Glutamatergic neuron (in vitro differentiated cells): ENCODE measurements at regions not wholly inside any gene's neighbourhood (a gene's known extent, or its start where the extent isn't known, plus 50 kb on each side); places are given as distances from the start of the nearest gene placed in this dataset.

Experiments
- DNase-seq: peaks from one replicate; pipeline ENCODE4 v3.0.0; 2022
- H3K27ac Mint-ChIP-seq: one replicate; pipeline ENCODE4 v1.8.0; 2020; ENCODE audit warnings: mild to moderate bottlenecking, mixed read lengths, inconsistent platforms; ENCODE audit not compliant: unreplicated experiment
- H3K27me3 Mint-ChIP-seq: one replicate; pipeline ENCODE4 v1.8.0; 2020; ENCODE audit warnings: mild to moderate bottlenecking, moderate library complexity, mixed read lengths, inconsistent platforms; ENCODE audit not compliant: unreplicated experiment
- H3K36me3 Mint-ChIP-seq: one replicate; pipeline ENCODE4 v1.8.0; 2020; ENCODE audit warnings: mild to moderate bottlenecking, mixed read lengths, inconsistent platforms; ENCODE audit not compliant: unreplicated experiment
- H3K4me1 Mint-ChIP-seq: one replicate; pipeline ENCODE4 v1.8.0; 2020; ENCODE audit warnings: mild to moderate bottlenecking, low read depth, mixed read lengths, inconsistent platforms; ENCODE audit not compliant: unreplicated experiment
- H3K4me3 Mint-ChIP-seq: one replicate; pipeline ENCODE4 v1.8.0; 2020; ENCODE audit warnings: mild to moderate bottlenecking, mixed read lengths, inconsistent platforms; ENCODE audit not compliant: unreplicated experiment
- H3K9me3 Mint-ChIP-seq: one replicate; pipeline ENCODE4 v1.8.0; 2020; ENCODE audit warnings: mild to moderate bottlenecking, moderate library complexity, mixed read lengths, inconsistent platforms; ENCODE audit not compliant: unreplicated experiment
- TF ChIP-seq, protein P1 (sequence below): fragments of 200-600 bp; sonication (generic); IDR thresholded peaks from one replicate; pipeline ENCODE4 v1.5.0; 2021; ENCODE audit not compliant: partially characterized antibody, unreplicated experiment

DNA sequence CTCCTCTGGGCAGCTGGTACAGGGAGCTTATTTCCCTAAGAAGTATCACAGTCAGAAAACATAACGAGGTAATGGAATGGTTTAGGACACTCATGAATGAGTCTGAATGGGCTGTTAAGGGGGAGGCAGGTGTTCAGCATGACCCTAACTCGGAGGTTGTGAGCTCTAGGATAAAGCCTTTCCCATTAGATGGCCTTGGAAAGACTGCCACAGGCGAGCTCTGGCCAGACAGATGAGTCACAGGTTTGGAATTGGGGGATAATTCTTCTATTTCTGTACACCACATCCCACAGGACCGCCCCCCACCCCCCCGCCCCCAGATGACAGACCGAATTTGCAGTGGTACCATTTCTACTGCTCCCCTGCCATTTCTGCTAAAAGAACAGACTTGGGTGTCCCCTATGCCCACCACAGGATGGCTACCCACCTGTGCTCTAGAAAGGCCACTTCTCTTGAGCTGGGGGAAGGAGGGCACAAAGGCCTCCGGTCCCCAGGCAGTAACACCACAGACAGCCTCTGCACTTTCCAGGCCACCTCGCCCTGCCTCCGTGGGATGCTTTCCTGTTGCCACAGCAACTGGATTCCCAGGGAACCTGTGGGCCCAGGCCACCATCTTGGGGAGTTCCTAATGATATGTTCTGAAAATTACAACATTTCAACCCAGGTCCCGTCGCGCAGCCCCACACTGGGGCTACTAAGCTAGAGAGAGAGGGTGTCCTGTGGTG, 76.7 kb downstream of the TRIM29 start:
- H3K4me3 Mint-ChIP-seq, result no peak overlapping the region
- no peak for DNase-seq
- peaks cover 15% of the 10 kb centered on the region for H3K4me1 Mint-ChIP-seq
- no peaks in the 10 kb centered on the region for H3K9me3 Mint-ChIP-seq
- TF ChIP-seq, protein P1, sequence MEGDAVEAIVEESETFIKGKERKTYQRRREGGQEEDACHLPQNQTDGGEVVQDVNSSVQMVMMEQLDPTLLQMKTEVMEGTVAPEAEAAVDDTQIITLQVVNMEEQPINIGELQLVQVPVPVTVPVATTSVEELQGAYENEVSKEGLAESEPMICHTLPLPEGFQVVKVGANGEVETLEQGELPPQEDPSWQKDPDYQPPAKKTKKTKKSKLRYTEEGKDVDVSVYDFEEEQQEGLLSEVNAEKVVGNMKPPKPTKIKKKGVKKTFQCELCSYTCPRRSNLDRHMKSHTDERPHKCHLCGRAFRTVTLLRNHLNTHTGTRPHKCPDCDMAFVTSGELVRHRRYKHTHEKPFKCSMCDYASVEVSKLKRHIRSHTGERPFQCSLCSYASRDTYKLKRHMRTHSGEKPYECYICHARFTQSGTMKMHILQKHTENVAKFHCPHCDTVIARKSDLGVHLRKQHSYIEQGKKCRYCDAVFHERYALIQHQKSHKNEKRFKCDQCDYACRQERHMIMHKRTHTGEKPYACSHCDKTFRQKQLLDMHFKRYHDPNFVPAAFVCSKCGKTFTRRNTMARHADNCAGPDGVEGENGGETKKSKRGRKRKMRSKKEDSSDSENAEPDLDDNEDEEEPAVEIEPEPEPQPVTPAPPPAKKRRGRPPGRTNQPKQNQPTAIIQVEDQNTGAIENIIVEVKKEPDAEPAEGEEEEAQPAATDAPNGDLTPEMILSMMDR, result no peak
- H3K36me3 Mint-ChIP-seq, result peaks cover under 1% of the 10 kb centered on the region
- H3K27ac Mint-ChIP-seq, result no peak overlapping the region
- peaks cover 7% of the 10 kb centered on the region for H3K27me3 Mint-ChIP-seq

DNA sequence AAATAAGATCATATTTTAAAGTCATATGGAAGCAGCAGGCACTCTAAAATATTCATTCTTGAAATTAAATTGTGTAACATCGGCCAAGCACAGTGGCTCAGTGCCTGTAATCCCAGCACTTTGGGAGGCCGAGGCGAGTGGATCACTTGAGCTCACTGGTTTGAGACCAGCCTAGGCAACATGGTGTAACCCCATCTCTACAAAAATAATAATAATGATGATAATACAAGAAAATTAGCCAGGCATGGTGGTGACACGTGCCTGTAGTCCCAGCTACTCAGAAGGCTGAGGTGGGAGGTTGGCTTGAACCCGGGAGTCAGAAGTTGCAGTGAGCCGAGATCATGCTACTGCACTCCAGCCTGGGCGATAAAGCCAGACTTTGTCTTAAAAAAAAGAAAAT, 77.4 kb downstream of the TRIM29 start:
- Mint-ChIP-seq H3K27ac (no peak overlapping the region), H3K27me3 (peaks cover 8% of the 10 kb centered on the region), H3K36me3 (peaks cover 5% of the 10 kb centered on the region), H3K4me3 (no peak overlapping the region), H3K9me3 (peaks cover under 1% of the 10 kb centered on the region), H3K4me1 (peaks cover 15% of the 10 kb centered on the region)
- TF ChIP-seq, protein P1, result no peak
- DNase-seq, result no peak

- Mint-ChIP-seq H3K4me3 (no peak overlapping the region), H3K9me3 (peaks cover 3% of the 10 kb centered on the region), H3K27me3 (peaks cover 9% of the 10 kb centered on the region), H3K27ac (no peak overlapping the region), H3K4me1 (peaks cover 9% of the 10 kb centered on the region), H3K36me3 (peaks cover 8% of the 10 kb centered on the region)
- no peak for DNase-seq
- TF ChIP-seq, protein P1, result no peak
Observed at GRCh38 chr11:120058931-120059330, 79.0 kb downstream of the TRIM29 start.

DNA sequence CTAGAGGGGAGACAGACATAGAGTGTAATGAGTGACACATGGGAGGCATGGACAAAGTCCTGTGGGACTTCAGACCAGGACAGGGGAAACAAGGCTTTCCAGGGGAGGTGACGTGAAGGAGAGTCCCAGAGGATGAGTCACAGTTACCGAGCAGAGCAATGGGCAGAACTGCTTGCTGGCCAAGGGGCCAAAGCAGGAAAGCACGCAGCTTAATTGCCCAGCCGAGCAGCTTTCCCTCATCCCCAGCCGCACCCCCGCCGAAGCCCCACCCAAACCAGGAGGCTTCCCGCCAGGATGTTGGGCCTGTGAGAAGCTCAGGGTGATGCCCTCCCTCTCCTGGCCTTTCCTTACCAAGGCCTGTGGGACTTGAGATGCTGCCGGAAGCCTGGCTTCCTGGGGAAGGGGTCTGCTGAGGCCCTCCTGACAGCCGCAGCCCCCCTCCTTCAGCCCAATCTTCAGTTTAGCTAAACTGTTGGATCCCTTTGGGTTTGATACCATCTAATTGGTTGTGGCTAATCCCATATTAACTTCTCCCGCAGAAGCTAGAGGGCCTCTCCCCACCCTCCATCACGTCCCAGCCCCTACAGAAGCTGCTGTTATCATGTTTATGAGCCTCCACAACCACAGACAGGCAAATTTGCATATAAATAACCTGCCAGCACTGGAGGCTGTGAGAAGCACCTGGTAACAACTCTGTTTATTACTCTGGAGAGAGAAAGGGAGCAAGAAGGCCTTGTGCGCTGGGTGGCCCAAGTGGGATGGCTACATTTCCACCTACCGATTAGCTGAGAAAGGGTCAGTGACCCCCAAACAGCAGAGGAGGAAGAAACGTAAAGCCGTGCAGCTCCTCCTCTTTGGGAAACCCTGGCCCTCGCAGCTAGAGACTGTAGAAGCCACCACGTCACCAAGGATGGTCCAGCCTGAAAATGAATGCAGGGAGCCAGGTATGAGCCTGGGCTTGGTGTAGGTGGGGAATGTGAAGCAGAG, 80.0 kb downstream of the TRIM29 start:
- peaks cover 3% of the 10 kb centered on the region for H3K9me3 Mint-ChIP-seq
- no peak for DNase-seq
- no peak overlapping the region for H3K4me3 Mint-ChIP-seq
- H3K27me3 Mint-ChIP-seq, result peaks cover 9% of the 10 kb centered on the region
- H3K36me3 Mint-ChIP-seq, result peaks cover 8% of the 10 kb centered on the region
- TF ChIP-seq, protein P1, result no peak
- peaks cover 1% of the 10 kb centered on the region for H3K4me1 Mint-ChIP-seq
- no peak overlapping the region for H3K27ac Mint-ChIP-seq

DNA sequence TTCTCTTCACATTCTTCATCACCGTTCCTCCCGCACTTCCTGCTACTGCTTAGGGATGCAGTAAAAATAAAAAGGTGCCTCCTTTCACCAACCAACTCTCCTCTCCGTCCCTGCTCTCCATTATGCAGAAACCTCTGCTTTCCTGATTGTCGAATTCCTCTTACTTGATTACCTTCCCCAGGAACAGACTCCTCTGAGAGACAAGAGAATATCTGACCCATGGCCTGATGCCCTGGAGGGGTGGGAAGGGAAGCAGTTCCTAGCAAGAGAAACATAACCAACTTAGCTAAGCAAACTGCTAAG, 80.9 kb downstream of the TRIM29 start:
- peaks cover 9% of the 10 kb centered on the region for H3K27me3 Mint-ChIP-seq
- TF ChIP-seq, protein P1, result no peak
- no peak overlapping the region for H3K4me3 Mint-ChIP-seq
- DNase-seq, result no peak
- H3K9me3 Mint-ChIP-seq, result peaks cover 3% of the 10 kb centered on the region
- H3K27ac Mint-ChIP-seq, result no peak overlapping the region
- H3K4me1 Mint-ChIP-seq, result no peaks in the 10 kb centered on the region
- peaks cover 8% of the 10 kb centered on the region for H3K36me3 Mint-ChIP-seq
